ENCODE measurements at regions not wholly inside any gene's neighbourhood (a gene's known extent, or its start where the extent isn't known, plus 50 kb on each side); places are given as distances from the start of the nearest gene placed in this dataset.

GRCh38 chr13:84481958-84482357, 599.7 kb upstream of the SLITRK1 start:
- no peak for TF ChIP-seq CTCF (IDR thresholded peaks at IDR 0.05)
- no peak for DNase-seq (ENCODE audit: low spot score)
- Histone ChIP-seq H3K27me3 (replicated peaks; ENCODE audit: insufficient read depth) (no peaks in the 10 kb centered on the region), H3K36me3 (no peaks in the 10 kb centered on the region), H3K4me3 (no peak overlapping the region), H3K9me3 (no peaks in the 10 kb centered on the region), H3K4me1 (ENCODE audit: control insufficient read depth in 1 of 2, low read depth in 2 of 2) (no peaks in the 10 kb centered on the region), H3K27ac (no peak overlapping the region)
- ATAC-seq (ENCODE audit: insufficient number of reproducible peaks, low FRiP score, low read depth), result no peak

GRCh38 chr13:84479656-84480055, 597.4 kb upstream of the SLITRK1 start:
- Histone ChIP-seq H3K27me3 (replicated peaks; ENCODE audit: insufficient read depth) (no peaks in the 10 kb centered on the region), H3K36me3 (no peaks in the 10 kb centered on the region), H3K4me1 (ENCODE audit: control insufficient read depth in 1 of 2, low read depth in 2 of 2) (no peaks in the 10 kb centered on the region), H3K9me3 (peaks cover 1% of the 10 kb centered on the region), H3K4me3 (no peak overlapping the region), H3K27ac (no peak overlapping the region)
- DNase-seq (ENCODE audit: low spot score), result no peak
- no peak for ATAC-seq (ENCODE audit: insufficient number of reproducible peaks, low FRiP score, low read depth)
- TF ChIP-seq CTCF (IDR thresholded peaks at IDR 0.05), result no peak

- no peak for ATAC-seq (ENCODE audit: insufficient number of reproducible peaks, low FRiP score, low read depth)
- Histone ChIP-seq H3K36me3 (no peaks in the 10 kb centered on the region), H3K27me3 (replicated peaks; ENCODE audit: insufficient read depth) (no peaks in the 10 kb centered on the region), H3K27ac (no peak overlapping the region), H3K9me3 (peaks cover 3% of the 10 kb centered on the region), H3K4me1 (ENCODE audit: control insufficient read depth in 1 of 2, low read depth in 2 of 2) (no peaks in the 10 kb centered on the region), H3K4me3 (no peak overlapping the region)
- DNase-seq (ENCODE audit: low spot score), result no peak
- no peak for TF ChIP-seq CTCF (IDR thresholded peaks at IDR 0.05)
Observed at GRCh38 chr13:84470528-84470927, 588.3 kb upstream of the SLITRK1 start.

- no peaks in the 10 kb centered on the region for H3K4me1 ChIP-seq (ENCODE audit: control insufficient read depth in 1 of 2, low read depth in 2 of 2)
- H3K36me3 ChIP-seq, result no peaks in the 10 kb centered on the region
- DNase-seq (ENCODE audit: low spot score) (no peak), ATAC-seq (ENCODE audit: insufficient number of reproducible peaks, low FRiP score, low read depth) (no peak)
- no peaks in the 10 kb centered on the region for H3K27me3 ChIP-seq (replicated peaks; ENCODE audit: insufficient read depth)
- TF ChIP-seq CTCF (IDR thresholded peaks at IDR 0.05), result no peak
- no peaks in the 10 kb centered on the region for H3K9me3 ChIP-seq
- no peak overlapping the region for H3K27ac ChIP-seq
- H3K4me3 ChIP-seq, result no peak overlapping the region
Observed at GRCh38 chr13:84466461-84466860, 584.2 kb upstream of the SLITRK1 start.

GRCh38 chr13:84460989-84461388, 578.7 kb upstream of the SLITRK1 start:
- Histone ChIP-seq H3K27ac (no peak overlapping the region), H3K4me1 (ENCODE audit: control insufficient read depth in 1 of 2, low read depth in 2 of 2) (no peaks in the 10 kb centered on the region), H3K9me3 (no peaks in the 10 kb centered on the region), H3K36me3 (no peaks in the 10 kb centered on the region), H3K4me3 (no peak overlapping the region), H3K27me3 (replicated peaks; ENCODE audit: insufficient read depth) (no peaks in the 10 kb centered on the region)
- no peak for TF ChIP-seq CTCF (IDR thresholded peaks at IDR 0.05)
- ATAC-seq (ENCODE audit: insufficient number of reproducible peaks, low FRiP score, low read depth) (no peak), DNase-seq (ENCODE audit: low spot score) (no peak)
